ENCODE measurements at regions not wholly inside any gene's neighbourhood (a gene's known extent, or its start where the extent isn't known, plus 50 kb on each side); places are given as distances from the start of the nearest gene placed in this dataset.

GRCh38 chr1:195804547-195804946 is 803.7 kb downstream of the KCNT2 start:
- TF ChIP-seq CTCF (IDR thresholded peaks at IDR 0.05) = peak in 1 of 12 donors; percentile 6
- TF ChIP-seq POLR2A (IDR thresholded peaks at IDR 0.05) = no peak

Data from heart left ventricle (tissue), 13 donors.